Lower leg skin (tissue), 4 donors: ENCODE measurements at regions not wholly inside any gene's neighbourhood (a gene's known extent, or its start where the extent isn't known, plus 50 kb on each side); places are given as distances from the start of the nearest gene placed in this dataset.

Experiments used
- DNase-seq, 2 donors: peaks; one replicate each; pipeline ENCODE4 v3.0.0-alpha.2; 2019; ENCODE audit warnings: low spot score in 2 of 2
- H3K4me3 ChIP-seq: fragments of 200-600 bp; sonication (generic); 2 replicates; pipeline ENCODE4 v1.5.1; 2017; ENCODE audit warnings: mild to moderate bottlenecking, low read depth; ENCODE audit not compliant: poor library complexity, severe bottlenecking
- POLR2A ChIP-seq, 2 donors: fragments of 450-650 bp; IDR thresholded peaks; one replicate each; pipeline ENCODE4 v1.6.1; 2016 to 2017; ENCODE audit warnings: antibody characterized with exemption in 2 of 2, mild to moderate bottlenecking in 1 of 2, moderate library complexity in 1 of 2
- WGBS, 2 donors: methylation state at CpG; one replicate each; pipeline ENCODE4 v1.1.5; 2018; 5-methylcytosine and 5-hydroxymethylcytosine counted together
- intact Hi-C: fragments of 100-400 bp; cut with DNase I; formaldehyde crosslinking; loops from one replicate; pipeline ENCODE4 v1.15.0; 2023; ENCODE audit warnings: low total_unique reads
- TF ChIP-seq, protein P1 (sequence below), 3 donors: fragments of 450-650 bp; IDR thresholded peaks; one replicate each; pipeline ENCODE4 v1.5.1; 2016; ENCODE audit warnings: antibody characterized with exemption in 3 of 3, mild to moderate bottlenecking in 3 of 3, moderate library complexity in 2 of 3

DNA sequence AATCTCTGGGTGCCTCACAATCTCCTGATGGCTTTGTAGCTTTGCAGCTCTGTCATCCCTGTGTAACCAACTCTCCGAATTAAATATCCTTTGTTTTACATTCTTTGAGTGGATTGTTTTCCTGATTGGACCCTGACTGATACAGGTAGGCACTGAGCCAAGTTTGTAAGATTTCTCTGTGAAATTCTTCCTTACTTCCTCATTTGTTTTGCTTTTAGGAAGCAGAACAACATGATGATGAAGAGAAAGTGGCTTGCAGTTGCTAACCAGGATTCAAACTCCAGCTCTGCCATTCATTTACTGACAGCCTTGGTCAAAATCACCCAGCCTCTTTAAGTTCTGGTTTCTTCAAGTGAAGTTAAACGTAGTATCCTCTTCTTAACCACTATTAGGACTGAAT, 452.3 kb downstream of the OMA1 start:
- intact Hi-C loops, result no loop called here
- no peak for DNase-seq
- no peak for TF ChIP-seq POLR2A (IDR thresholded peaks at IDR 0.05)
- TF ChIP-seq, protein P1, sequence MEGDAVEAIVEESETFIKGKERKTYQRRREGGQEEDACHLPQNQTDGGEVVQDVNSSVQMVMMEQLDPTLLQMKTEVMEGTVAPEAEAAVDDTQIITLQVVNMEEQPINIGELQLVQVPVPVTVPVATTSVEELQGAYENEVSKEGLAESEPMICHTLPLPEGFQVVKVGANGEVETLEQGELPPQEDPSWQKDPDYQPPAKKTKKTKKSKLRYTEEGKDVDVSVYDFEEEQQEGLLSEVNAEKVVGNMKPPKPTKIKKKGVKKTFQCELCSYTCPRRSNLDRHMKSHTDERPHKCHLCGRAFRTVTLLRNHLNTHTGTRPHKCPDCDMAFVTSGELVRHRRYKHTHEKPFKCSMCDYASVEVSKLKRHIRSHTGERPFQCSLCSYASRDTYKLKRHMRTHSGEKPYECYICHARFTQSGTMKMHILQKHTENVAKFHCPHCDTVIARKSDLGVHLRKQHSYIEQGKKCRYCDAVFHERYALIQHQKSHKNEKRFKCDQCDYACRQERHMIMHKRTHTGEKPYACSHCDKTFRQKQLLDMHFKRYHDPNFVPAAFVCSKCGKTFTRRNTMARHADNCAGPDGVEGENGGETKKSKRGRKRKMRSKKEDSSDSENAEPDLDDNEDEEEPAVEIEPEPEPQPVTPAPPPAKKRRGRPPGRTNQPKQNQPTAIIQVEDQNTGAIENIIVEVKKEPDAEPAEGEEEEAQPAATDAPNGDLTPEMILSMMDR (IDR thresholded peaks at IDR 0.05), result no peak
- 79 to 82% methylated on average over 2 of the region's 2 CpGs for WGBS, 2 donors
- H3K4me3 ChIP-seq, result no peak overlapping the region

DNA sequence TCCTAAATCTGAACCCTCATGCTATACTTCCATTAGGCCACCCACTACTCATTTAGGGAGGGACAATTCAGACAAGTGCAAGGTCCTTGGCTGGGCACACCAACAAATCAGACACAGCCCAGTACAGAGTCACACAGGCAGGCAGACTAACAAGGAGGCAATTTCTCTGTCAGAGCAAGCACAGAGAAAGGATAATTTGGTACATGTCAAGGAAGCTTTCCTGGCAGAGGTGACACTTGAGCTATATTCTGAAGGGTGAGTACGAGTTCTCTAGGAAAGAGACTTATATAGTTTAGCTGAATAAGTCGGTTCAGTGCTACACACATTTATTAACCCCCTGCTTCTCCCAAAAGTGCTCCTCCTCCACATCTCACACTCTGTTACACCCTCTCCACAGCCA, 455.9 kb downstream of the OMA1 start:
- intact Hi-C loops, result no loop called here
- H3K4me3 ChIP-seq, result no peak overlapping the region
- 64% methylated on average over 2 of the region's 2 CpGs for WGBS, 2 donors
- no peak for DNase-seq
- TF ChIP-seq POLR2A (IDR thresholded peaks at IDR 0.05), result no peak
- TF ChIP-seq, protein P1 (IDR thresholded peaks at IDR 0.05), result no peak

DNA sequence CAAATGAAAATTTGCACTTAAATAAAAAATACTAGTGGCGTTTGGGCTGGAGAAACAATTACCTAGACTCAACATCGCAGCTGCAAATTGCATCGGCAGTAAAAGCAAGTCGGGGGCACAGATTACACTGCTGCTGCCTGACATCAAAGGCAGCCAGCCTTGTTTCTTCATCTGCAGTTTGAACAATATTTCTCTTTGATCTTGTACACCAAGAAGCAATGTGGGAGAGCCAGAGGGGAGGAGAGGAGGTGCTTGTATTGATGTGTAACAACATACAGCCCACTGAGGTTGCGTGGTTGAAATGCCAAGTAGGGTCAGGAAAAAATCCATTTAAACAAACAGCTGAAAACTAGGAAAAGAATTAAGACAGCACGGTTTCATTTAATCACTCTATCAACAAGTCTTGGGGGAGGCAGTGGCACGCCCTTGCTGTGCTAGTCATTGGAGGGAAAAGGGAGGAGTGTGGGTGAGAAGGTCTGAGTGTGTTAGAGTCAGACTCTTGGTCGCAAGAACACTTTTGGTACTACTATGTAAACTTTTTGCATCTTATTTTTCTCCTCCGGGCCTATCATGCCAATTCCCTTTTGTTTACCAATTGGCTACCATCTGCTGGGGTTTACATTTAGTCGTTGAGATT, 456.5 kb downstream of the OMA1 start:
- 46 to 49% methylated on average over 10 of the region's 10 CpGs for WGBS, 2 donors

DNA sequence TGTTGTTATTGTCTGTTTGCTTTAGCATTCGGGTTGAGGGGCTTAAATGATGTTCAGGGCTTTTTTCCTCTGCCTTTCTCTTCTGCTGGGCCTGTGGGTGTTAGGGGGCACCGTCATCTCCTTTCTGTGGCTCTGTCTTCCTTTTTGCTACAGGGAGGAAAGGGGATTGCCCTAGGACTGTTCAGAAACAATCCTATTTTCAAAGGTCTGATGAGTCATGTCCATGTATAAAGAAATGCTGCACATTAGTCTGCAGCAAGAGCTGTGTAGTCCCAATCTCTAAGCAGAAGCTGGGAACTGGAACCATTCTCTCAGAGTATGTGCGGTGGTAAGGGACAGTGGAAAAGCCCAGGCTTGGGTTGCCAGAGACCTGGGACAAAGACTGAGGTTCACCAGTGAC, 462.3 kb downstream of the OMA1 start:
- WGBS, 2 donors, result 65 to 68% methylated on average over 3 of the region's 3 CpGs
- TF ChIP-seq, protein P1 (IDR thresholded peaks at IDR 0.05), result no peak
- no peak for TF ChIP-seq POLR2A (IDR thresholded peaks at IDR 0.05)
- intact Hi-C loops, result no loop called here

More for the DNA sequence above, 456.5 kb downstream of the OMA1 start:
- intact Hi-C loops, result no loop called here
- TF ChIP-seq POLR2A (IDR thresholded peaks at IDR 0.05), result no peak
- TF ChIP-seq, protein P1 (IDR thresholded peaks at IDR 0.05), result no peak
- H3K4me3 ChIP-seq, result no peak overlapping the region
- DNase-seq, result no peak

DNA sequence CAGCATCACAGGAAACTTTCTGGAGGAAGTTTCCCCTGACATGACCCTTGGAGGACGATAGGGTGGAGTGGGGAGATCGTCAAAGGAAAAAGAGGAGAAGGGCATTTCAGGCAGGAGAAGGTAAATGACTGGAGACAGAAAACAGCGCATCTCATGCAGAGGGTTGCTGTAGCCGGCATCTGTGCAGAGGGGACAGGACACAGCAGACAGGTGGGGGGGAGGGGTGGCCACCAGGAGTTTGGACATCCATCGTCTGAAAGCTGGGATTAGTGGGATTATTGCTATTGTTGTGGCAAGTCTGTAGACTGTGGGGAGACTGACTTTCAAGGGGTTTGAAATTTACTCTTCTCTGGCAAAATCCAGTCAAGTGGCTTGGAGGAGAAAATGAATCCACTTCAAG, 463.9 kb downstream of the OMA1 start:
- intact Hi-C loops, result no loop called here
- H3K4me3 ChIP-seq, result no peak overlapping the region
- TF ChIP-seq, protein P1 (IDR thresholded peaks at IDR 0.05), result no peak
- no peak for TF ChIP-seq POLR2A (IDR thresholded peaks at IDR 0.05)
- no peak for DNase-seq
- 73 to 80% methylated on average over 5 of the region's 5 CpGs for WGBS, 2 donors

More for the DNA sequence above, 462.3 kb downstream of the OMA1 start:
- no peak overlapping the region for H3K4me3 ChIP-seq
- DNase-seq, result no peak

DNA sequence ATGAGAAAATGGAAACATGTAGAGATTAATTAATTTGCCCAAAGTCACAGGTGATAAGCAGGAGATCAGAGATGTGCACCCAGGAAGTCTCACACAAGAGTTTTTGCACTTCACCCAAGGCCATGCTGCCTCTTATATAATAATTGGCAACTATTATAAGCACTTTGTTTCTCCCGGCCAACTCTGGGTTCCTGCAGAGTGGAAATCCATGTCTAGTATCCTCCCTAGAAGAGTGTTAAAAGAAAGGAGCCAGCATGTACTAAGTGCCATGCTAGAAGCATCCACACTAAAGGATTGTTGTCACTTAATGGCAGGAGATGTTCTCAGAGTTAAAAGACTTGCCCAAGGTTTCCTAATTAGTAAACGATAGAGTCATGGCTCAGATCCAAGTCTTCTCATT, 470.3 kb downstream of the OMA1 start:
- WGBS, 2 donors, result 36 to 43% methylated on average over 2 of the region's 2 CpGs

More for the DNA sequence above, 470.3 kb downstream of the OMA1 start:
- TF ChIP-seq, protein P1 (IDR thresholded peaks at IDR 0.05), result no peak
- no peak for TF ChIP-seq POLR2A (IDR thresholded peaks at IDR 0.05)
- intact Hi-C loops, result no loop called here
- no peak overlapping the region for H3K4me3 ChIP-seq
- no peak for DNase-seq
